AG10803 (cell line): ENCODE measurements at regions not wholly inside any gene's neighbourhood (a gene's known extent, or its start where the extent isn't known, plus 50 kb on each side); places are given as distances from the start of the nearest gene placed in this dataset.

Experiments used
- DNase-seq: peaks from one replicate; pipeline ENCODE4 v3.0.0; 2010; ENCODE audit warnings: low read depth
- H3K4me3 ChIP-seq: 2 replicates; pipeline ENCODE4 v1.5.1; 2011; ENCODE audit warnings: mild to moderate bottlenecking, low read length, control low read depth
- TF ChIP-seq, protein P1 (sequence below): conservative IDR thresholded peaks from 2 replicates; pipeline ENCODE4 v1.5.1; 2011; ENCODE audit warnings: mild to moderate bottlenecking, low read length, control low read depth, inconsistent platforms

DNA sequence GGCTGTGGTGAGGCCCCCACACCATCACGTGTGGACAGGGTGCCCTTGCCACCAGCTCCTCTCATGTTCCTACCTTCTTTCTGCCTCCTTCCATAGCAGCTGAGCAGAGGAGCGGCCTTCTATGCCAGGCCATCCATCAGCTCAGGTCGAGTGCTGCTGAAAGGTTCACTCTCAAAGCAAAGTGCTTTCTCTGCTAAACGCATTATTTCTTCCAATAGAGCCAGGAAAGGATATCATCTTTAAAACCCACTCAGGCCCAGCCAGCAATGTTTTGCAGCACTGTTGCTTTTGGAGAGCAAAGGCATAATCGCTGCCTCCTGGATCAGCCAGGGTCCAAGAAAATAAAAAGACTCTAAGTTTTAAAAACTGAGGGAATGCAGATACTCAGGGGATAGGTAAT, 54.9 kb upstream of the GPRC5B start:
- TF ChIP-seq, protein P1, sequence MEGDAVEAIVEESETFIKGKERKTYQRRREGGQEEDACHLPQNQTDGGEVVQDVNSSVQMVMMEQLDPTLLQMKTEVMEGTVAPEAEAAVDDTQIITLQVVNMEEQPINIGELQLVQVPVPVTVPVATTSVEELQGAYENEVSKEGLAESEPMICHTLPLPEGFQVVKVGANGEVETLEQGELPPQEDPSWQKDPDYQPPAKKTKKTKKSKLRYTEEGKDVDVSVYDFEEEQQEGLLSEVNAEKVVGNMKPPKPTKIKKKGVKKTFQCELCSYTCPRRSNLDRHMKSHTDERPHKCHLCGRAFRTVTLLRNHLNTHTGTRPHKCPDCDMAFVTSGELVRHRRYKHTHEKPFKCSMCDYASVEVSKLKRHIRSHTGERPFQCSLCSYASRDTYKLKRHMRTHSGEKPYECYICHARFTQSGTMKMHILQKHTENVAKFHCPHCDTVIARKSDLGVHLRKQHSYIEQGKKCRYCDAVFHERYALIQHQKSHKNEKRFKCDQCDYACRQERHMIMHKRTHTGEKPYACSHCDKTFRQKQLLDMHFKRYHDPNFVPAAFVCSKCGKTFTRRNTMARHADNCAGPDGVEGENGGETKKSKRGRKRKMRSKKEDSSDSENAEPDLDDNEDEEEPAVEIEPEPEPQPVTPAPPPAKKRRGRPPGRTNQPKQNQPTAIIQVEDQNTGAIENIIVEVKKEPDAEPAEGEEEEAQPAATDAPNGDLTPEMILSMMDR: no peak
- DNase-seq: no peak
- no peak overlapping the region for H3K4me3 ChIP-seq

DNA sequence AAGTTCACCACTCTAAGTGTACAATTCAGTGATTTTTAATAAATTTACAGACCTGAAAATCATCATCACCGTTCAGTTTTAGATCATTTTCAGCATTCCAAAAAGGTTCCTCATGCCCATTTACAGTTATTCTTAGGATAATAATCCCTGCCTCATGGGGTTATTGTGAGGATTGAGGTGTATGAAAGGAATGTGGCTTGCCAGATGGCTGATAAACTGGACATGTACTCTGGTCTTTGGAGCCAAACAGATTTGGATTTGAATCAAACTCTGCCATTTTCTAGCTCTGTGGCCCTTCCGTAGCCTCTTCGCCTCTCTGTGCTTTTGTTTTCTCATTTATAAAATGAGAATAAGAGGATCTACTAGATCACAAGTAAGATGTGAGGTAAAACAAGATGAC, 53.9 kb upstream of the GPRC5B start:
- DNase-seq: no peak
- TF ChIP-seq, protein P1: no peak
- no peak overlapping the region for H3K4me3 ChIP-seq

DNA sequence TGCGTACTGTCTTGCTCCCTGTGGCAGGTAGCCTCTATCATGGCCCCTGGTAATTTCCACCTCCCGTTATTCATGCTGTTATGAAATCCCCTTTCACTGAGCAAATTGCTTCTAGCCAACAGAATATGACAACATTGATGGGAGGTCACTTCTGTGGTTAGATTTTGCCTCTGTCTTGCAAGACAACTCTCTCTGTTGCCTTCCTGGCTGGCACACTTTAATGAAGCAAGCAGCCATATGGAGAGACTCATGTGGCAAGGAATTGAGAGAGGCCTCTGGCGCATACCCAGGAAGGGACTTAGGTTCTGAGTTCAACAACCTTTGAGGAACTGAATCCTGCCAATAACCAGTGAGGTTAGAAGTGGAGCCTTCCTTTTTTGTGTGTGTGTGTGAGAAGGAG, 51.8 kb upstream of the GPRC5B start:
- DNase-seq: no peak
- no peak overlapping the region for H3K4me3 ChIP-seq
- TF ChIP-seq, protein P1: no peak

DNA sequence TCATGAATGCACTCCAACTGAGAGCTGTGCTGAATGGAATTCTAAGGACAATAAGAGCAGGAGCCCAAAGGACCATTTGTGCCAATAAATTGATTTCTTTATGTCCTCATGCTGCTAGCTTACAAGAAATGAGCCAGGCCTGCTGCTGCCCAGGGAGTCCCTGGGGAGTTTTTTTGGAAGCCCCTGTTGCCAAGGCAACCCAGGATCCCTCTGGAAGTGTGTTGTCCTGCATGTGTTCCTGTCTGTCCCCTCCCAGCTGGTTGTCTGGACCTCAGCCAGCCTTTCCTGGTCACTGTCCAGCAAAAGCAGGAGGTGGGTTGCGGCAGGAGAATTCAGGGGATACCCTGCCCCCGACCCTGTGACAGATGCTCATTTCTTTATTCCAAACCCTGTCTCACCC, 51.0 kb upstream of the GPRC5B start:
- TF ChIP-seq, protein P1: no peak
- no peak for DNase-seq
- no peak overlapping the region for H3K4me3 ChIP-seq
